Memory B cell (primary cell): ENCODE measurements at regions not wholly inside any gene's neighbourhood (a gene's known extent, or its start where the extent isn't known, plus 50 kb on each side); places are given as distances from the start of the nearest gene placed in this dataset.
"Not testable (repeated sequence)": the region's sequence is repeated elsewhere in the genome, so short reads cannot be mapped to it uniquely, and the experiment has no call there.

Experiments
- ATAC-seq: fragments of 150-1000 bp; cut with Tn5 transposase; 2 replicates; pipeline ENCODE4 v1.10.0; 2021; ENCODE audit warnings: low read depth, mild to moderate bottlenecking, moderate library complexity
- DNase-seq, 2 donors: peaks; one replicate each; pipeline ENCODE4 v3.0.0; 2022; ENCODE audit warnings: low spot score in 2 of 2
- H3K27ac Mint-ChIP-seq: one replicate; pipeline ENCODE4 v1.8.0; 2022; ENCODE audit warnings: mild to moderate bottlenecking, moderate library complexity, mixed read lengths
- H3K27me3 Mint-ChIP-seq: one replicate; pipeline ENCODE4 v1.8.0; 2022; ENCODE audit warnings: mixed read lengths
- H3K36me3 Mint-ChIP-seq: one replicate; pipeline ENCODE4 v1.8.0; 2022; ENCODE audit warnings: mild to moderate bottlenecking, mixed read lengths
- H3K4me1 Mint-ChIP-seq: one replicate; pipeline ENCODE4 v1.8.0; 2022; ENCODE audit warnings: mixed read lengths
- H3K4me3 Mint-ChIP-seq: one replicate; pipeline ENCODE4 v1.8.0; 2022; ENCODE audit warnings: mild to moderate bottlenecking, moderate library complexity, mixed read lengths
- H3K9me3 Mint-ChIP-seq: one replicate; pipeline ENCODE4 v1.8.0; 2022; ENCODE audit warnings: mixed read lengths

DNA sequence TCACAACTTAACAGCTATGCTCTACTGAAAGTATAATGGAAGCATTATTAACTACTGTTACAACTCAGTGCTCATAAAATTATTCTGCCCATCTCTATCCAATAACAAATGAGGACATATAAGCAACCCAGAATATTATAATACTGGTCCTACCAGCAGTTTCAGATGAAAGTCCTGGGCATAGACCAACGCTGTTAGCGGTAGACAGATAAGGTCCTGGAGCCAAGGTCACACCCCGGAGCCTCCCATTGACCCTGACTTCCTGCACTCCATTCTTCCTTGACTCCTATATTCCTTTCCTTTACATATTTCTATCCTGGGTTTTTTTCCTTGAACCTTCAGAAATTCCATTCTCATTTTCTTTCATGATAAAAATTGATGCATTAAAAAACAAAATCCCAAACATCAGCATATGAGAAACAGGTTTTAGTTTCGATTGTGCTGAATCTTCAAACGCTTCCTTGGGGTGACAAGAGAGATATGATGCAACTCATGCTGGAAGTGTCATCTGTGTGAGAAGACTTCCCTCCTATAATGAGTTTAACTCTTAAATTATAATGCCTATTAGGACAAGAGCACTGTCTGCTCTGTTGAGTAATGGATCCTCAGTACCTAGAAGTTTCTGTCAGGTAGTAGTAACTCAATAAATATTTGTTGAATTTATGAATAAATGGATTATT, 831.1 kb downstream of the LRRIQ3 start:
- H3K9me3 Mint-ChIP-seq: peaks cover 1% of the 10 kb centered on the region
- H3K27ac Mint-ChIP-seq: no peak overlapping the region
- no peaks in the 10 kb centered on the region for H3K36me3 Mint-ChIP-seq
- no peak for DNase-seq
- no peak for ATAC-seq
- H3K27me3 Mint-ChIP-seq: no peaks in the 10 kb centered on the region
- no peak overlapping the region for H3K4me3 Mint-ChIP-seq
- no peaks in the 10 kb centered on the region for H3K4me1 Mint-ChIP-seq

DNA sequence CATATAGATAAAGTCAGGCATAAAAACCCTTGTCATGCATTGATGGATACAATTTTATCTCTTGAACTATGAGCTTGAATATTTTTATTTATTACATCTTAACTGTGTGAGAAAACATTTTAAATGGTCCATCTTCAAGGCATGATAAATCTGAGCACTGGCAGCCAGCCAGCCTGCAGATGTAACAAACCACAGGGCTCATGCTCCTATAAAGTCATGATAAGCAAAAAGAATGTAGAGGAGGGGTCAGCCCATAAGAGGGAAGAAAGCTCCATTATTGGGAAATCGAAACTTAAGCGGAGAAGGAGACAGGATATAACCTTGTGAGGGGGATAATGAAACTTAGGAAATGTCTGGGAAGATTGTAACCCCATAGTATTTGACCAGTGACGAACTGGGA, 839.0 kb downstream of the LRRIQ3 start:
- H3K4me1 Mint-ChIP-seq: no peaks in the 10 kb centered on the region
- H3K36me3 Mint-ChIP-seq: no peaks in the 10 kb centered on the region
- peaks cover 7% of the 10 kb centered on the region for H3K9me3 Mint-ChIP-seq
- no peak for DNase-seq
- H3K27me3 Mint-ChIP-seq: no peaks in the 10 kb centered on the region
- no peak overlapping the region for H3K27ac Mint-ChIP-seq
- ATAC-seq: no peak
- no peak overlapping the region for H3K4me3 Mint-ChIP-seq

DNA sequence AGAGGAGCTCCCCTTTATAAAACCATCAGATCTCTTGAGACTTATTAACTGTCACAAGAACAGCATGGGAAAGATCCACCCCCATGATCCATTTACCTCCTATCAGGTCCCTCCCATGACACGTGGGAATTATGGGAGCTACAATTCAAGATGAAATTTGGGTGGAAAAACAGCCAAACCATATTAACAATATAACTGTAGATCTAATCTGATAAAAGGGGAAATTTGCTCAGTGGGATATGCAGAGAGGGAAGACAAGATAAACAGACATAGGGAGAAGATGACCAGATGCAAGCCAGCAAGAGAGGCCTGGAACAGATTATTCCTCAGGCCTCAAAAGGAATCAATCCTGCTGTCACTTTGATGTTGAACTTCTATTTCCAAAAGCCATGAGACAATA, 841.5 kb downstream of the LRRIQ3 start:
- Mint-ChIP-seq H3K9me3 (peaks cover 8% of the 10 kb centered on the region), H3K27me3 (no peaks in the 10 kb centered on the region), H3K4me3 (no peak overlapping the region), H3K27ac (no peak overlapping the region), H3K36me3 (no peaks in the 10 kb centered on the region), H3K4me1 (no peaks in the 10 kb centered on the region)
- DNase-seq (no peak), ATAC-seq (no peak)

DNA sequence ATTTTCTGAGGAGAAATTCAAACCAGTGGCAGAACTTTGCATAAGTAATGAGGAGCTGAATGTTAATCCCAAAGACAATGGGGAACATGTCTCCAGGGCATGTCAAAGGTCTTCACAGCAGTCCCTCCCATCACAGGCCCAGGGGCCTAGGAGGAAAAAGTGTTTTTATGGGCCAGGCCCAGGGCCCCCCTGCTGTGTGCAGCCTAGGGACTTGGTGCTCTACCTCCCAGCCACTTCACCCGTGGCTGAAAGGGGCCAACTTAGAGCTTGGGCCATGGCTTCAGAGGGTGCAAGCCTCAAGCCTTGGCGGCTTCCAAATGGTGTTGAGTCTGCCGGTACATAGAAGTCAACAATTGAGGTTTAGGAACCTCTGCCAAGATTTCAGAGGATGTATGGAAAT, 854.0 kb downstream of the LRRIQ3 start:
- no peak overlapping the region for H3K27ac Mint-ChIP-seq
- H3K4me1 Mint-ChIP-seq: no peaks in the 10 kb centered on the region
- ATAC-seq (no peak), DNase-seq (no peak)
- no peaks in the 10 kb centered on the region for H3K27me3 Mint-ChIP-seq
- H3K9me3 Mint-ChIP-seq: no peaks in the 10 kb centered on the region
- H3K36me3 Mint-ChIP-seq: no peaks in the 10 kb centered on the region
- no peak overlapping the region for H3K4me3 Mint-ChIP-seq

DNA sequence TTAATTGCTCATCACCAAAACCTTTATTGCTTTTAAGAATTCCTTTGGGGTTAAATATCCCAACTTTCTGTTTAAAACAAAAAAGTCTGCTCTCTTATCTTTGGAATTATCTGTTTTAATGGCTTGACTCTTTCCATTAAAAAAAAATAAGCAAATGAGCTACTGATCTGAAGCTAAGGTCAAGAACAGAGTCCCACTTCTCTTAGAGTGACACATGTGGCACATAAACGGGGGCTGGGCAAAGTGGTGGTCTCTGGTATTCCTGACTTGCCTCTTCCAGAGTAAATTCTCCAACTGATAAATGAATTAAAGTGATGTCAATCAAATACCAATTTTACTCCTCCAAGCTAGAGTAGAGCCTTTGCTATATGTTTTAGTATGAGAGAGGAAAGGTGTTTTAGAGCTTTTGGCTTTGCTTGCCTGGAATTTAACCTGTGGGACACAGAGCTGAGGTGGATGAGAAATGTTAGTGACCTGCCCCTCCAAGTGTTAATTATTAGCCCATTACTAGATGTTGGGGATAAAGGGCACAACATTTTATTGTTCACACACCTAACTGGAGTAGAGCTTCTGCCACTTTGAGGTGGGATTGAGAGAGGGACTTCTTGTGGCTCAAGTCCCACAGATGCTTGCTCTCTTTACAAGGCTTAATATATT, 864.0 kb downstream of the LRRIQ3 start:
- H3K9me3 Mint-ChIP-seq: peaks cover 12% of the 10 kb centered on the region
- no peak overlapping the region for H3K4me3 Mint-ChIP-seq
- H3K4me1 Mint-ChIP-seq: no peaks in the 10 kb centered on the region
- no peak for ATAC-seq
- H3K36me3 Mint-ChIP-seq: no peaks in the 10 kb centered on the region
- DNase-seq: no peak
- no peaks in the 10 kb centered on the region for H3K27me3 Mint-ChIP-seq
- no peak overlapping the region for H3K27ac Mint-ChIP-seq

DNA sequence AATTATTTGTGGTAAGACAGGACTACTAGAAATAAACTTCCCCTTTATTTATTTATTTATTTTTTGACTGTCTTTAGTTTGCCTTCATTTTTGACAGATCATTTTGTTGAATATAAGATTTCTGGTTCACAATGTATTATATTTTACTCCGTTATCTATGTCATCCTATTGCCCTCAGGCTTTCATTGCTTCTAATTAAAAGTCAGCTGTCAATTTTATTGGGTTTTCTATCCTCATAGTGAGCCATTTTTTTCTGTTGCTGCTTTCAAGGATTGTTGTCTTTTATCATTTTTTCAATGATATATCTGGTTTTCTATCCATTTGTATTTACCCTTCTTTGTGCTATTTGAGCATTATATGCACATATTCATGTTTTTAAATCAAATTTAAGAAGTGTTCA, 866.2 kb downstream of the LRRIQ3 start:
- Mint-ChIP-seq H3K9me3 (peaks cover 12% of the 10 kb centered on the region), H3K27me3 (no peaks in the 10 kb centered on the region), H3K4me3 (no peak overlapping the region), H3K4me1 (no peaks in the 10 kb centered on the region), H3K27ac (no peak overlapping the region), H3K36me3 (no peaks in the 10 kb centered on the region)
- DNase-seq: no peak
- no peak for ATAC-seq

DNA sequence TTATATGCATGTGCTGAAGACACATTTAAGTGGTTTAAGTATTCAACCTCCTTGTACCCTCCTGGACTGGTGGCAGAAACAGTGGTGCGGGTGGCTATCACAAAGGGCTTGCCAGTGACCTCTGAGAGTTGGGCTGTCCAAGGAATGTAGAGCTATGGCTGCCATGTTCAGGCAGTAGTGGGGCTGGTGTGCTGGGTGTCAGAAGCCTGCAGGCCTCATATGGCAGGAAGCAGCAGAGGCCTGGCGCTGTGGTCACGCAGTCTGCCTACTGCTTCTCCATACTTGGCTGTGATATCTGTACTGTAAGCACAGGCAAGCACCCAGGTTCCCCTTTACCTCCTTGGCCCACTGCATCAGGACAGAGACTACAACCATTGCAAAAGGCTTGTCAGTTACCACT, 870.0 kb downstream of the LRRIQ3 start:
- peaks cover 13% of the 10 kb centered on the region for H3K9me3 Mint-ChIP-seq
- DNase-seq (no peak), ATAC-seq (no peak)
- H3K27me3 Mint-ChIP-seq: no peaks in the 10 kb centered on the region
- H3K4me3 Mint-ChIP-seq: no peak overlapping the region
- no peaks in the 10 kb centered on the region for H3K4me1 Mint-ChIP-seq
- H3K27ac Mint-ChIP-seq: no peak overlapping the region
- no peaks in the 10 kb centered on the region for H3K36me3 Mint-ChIP-seq

DNA sequence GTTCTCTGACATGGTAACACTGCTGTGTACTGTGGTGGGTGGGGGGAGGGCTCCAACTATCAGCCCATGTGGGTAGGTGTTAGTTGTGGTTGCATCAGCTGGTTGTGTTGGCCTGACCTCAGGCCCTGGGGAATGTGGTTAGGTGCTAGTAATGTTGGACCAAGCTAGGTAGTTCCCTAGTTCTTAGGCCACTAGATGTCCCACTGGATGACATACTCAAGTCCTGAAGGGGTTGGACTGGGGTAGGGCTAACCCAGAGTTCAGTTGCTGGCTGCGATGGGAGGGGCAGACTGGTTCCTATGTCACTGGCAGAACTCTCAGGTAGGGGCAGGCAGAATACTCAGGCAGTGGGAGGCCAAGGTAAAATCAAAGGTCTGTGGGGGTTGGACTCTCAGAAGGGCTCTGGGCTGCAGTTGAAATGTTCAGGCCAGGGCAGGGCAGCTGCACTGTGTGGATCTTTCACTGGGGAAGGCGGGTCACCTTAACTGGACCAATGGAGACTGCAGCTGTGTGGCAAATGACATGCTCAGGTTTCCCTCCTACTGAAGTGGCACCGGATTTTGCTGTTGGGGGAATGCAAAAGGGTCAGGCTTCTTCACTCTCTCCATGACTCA, 870.7 kb downstream of the LRRIQ3 start:
- H3K9me3 Mint-ChIP-seq: peaks cover 11% of the 10 kb centered on the region
- no peaks in the 10 kb centered on the region for H3K4me1 Mint-ChIP-seq
- no peak overlapping the region for H3K27ac Mint-ChIP-seq
- no peaks in the 10 kb centered on the region for H3K27me3 Mint-ChIP-seq
- no peak for ATAC-seq
- no peak overlapping the region for H3K4me3 Mint-ChIP-seq
- H3K36me3 Mint-ChIP-seq: no peaks in the 10 kb centered on the region
- DNase-seq: no peak

DNA sequence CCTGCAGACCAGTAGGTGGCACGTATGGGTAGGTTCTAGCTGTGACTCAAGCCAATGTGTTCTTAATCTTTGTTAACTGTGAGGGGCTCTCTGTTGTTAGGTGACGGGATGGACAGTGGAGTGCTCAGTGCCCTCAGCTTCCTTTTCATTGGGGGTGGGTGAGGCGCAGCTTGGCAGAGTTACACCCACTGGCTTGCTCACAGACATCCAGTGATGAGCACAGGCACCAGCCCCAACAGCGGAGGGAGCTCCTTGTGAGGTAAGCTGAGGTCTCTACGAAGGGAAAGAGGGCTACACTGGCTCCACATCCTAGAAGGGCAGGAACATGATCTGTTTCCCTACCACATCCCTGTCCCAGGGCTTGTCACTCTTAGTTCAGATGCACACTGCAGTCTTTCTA, 871.3 kb downstream of the LRRIQ3 start:
- no peak overlapping the region for H3K4me3 Mint-ChIP-seq
- H3K9me3 Mint-ChIP-seq: peaks cover 12% of the 10 kb centered on the region
- H3K4me1 Mint-ChIP-seq: no peaks in the 10 kb centered on the region
- DNase-seq (no peak), ATAC-seq (no peak)
- H3K27me3 Mint-ChIP-seq: no peaks in the 10 kb centered on the region
- H3K36me3 Mint-ChIP-seq: no peaks in the 10 kb centered on the region
- H3K27ac Mint-ChIP-seq: no peak overlapping the region

DNA sequence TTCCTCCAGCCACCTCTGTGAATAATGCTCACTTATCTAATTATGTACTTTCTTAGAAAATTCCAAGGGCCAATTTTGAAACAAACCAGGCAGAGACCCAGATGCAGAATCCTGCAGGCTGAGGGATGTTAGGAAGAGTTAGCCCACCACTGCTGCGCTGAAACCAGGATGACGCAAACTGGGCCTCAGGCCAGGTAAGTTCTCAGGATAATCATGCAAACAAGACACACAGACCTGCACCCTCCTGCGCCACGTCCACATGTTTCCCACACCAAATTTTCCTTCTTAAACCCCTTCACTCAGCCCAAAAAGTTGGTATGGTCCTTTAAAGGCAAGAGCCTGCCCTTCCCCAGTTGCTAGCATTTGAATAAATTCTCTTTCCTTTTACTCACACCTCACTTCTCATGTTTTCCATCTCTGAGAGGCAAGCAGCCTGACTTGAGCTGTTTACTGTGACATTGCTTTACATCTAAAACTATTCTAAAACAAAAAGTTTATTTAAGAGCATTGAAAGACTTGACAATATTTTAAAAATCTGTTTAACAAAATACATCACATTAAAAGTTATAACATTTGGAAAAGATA, 887.1 kb downstream of the LRRIQ3 start:
- Mint-ChIP-seq H3K27me3 (no peaks in the 10 kb centered on the region), H3K27ac (no peak overlapping the region), H3K4me1 (no peaks in the 10 kb centered on the region), H3K4me3 (no peak overlapping the region), H3K9me3 (peaks cover 3% of the 10 kb centered on the region), H3K36me3 (no peaks in the 10 kb centered on the region)
- DNase-seq: no peak
- no peak for ATAC-seq

DNA sequence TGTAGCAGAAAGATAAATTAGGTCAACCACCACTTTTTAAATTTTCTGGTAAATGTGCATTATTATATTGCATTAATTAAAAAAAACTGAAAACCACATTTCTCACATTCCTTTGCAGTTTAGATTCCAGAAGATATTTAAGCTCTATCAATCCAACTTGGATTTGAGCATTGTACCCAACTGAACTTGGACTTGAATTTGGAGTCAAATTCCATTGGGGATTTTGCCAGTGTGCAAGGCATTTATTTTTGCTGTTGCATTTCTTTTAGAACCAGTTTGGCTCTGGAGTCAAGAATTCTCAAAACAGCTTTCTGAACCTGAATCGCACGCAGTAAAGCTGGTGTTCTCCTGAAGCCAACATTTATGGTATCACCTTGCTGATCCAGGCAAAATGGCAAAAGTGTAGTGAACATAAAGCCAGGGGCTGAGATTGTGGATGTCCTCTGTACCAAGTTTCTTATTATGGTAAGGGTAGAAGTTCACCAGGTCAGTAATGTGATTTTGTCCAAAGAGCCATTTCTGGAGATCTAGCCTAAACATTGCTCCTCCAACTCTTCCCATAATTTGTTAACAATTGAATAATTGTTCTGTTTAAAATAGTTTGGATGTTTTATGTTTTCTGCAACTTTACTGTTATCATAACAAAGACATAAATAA, 890.9 kb downstream of the LRRIQ3 start:
- Mint-ChIP-seq H3K36me3 (no peaks in the 10 kb centered on the region), H3K4me3 (no peak overlapping the region), H3K27ac (no peak overlapping the region), H3K4me1 (no peaks in the 10 kb centered on the region), H3K9me3 (no peaks in the 10 kb centered on the region), H3K27me3 (no peaks in the 10 kb centered on the region)
- DNase-seq (no peak), ATAC-seq (no peak)

DNA sequence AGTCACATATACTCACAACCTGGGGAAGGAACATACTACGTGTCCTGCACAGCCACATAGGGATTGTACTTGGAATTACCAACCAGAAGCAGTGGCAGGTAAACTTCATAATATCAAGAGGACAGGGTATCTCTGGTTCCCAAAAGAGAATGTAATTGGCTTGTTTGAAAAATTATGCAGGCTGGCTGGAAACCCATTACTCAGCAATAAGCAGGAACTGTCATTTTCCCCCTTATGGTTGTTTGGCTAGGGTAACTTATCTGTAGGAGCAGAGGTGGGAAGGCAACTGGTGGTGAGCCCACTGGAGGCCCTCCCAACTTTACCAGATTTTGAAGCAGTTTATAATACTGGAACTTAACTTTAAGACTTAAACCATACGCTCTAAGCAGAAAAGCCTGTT, 924.1 kb downstream of the LRRIQ3 start:
- Mint-ChIP-seq H3K4me1 (no peaks in the 10 kb centered on the region), H3K27ac (no peak overlapping the region), H3K36me3 (peaks cover 2% of the 10 kb centered on the region), H3K4me3 (no peak overlapping the region), H3K9me3 (peaks cover 8% of the 10 kb centered on the region), H3K27me3 (no peaks in the 10 kb centered on the region)
- DNase-seq: no peak
- ATAC-seq: no peak

DNA sequence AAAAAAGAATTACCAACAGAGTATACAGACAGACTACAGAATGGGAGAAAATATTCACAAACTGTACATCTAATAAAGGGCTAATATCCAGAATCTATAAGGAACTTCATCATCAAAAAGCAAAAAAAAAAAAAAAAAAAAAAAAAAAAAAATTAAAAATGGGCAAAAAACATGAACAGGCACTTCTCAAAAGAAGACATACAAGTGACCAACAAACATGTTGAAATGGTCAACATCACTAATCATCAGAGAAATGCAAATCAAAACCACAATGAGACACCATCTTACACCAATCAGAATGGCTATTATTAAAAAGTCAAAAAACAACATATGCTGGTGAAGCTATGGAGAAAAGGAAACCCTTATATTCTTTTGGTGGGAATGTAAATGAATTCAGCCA, 952.8 kb downstream of the LRRIQ3 start:
- not testable (repeated sequence) for ATAC-seq, H3K27me3 Mint-ChIP-seq, H3K9me3 Mint-ChIP-seq, H3K4me3 Mint-ChIP-seq, DNase-seq, H3K36me3 Mint-ChIP-seq, H3K4me1 Mint-ChIP-seq, H3K27ac Mint-ChIP-seq

DNA sequence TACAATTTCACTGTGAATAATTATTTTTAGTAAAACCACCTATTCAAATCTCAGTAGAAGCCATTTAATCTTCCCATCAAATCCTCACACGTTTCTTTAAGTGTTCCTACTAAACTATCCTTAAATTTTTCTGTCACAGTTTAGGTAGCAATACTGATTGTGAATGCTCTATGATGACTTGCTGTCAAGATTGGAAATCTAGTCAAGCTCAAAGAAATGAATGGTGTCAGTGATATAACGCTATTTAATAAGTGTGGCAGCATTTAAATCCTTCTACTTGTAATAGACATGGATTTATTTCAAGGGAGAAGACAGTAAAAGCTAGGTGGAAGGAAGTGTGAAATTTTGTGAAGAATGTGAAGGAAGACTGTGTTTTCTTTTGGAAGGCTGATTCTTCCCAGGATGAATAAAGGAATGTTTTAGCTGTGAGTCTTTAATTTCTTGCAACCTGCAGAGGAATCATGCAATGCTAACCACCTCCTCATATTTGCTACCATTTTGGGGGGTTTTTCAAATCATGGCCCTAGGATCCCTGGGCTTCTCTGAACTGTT, 936.7 kb upstream of the NEGR1 start:
- no peaks in the 10 kb centered on the region for H3K4me1 Mint-ChIP-seq
- H3K27ac Mint-ChIP-seq: no peak overlapping the region
- ATAC-seq (no peak), DNase-seq (no peak)
- peaks cover 7% of the 10 kb centered on the region for H3K9me3 Mint-ChIP-seq
- no peaks in the 10 kb centered on the region for H3K27me3 Mint-ChIP-seq
- H3K36me3 Mint-ChIP-seq: no peaks in the 10 kb centered on the region
- H3K4me3 Mint-ChIP-seq: no peak overlapping the region
